Kidney epithelial cell (primary cell): ENCODE measurements at regions not wholly inside any gene's neighbourhood (a gene's known extent, or its start where the extent isn't known, plus 50 kb on each side); places are given as distances from the start of the nearest gene placed in this dataset.

Source experiments
- DNase-seq: peaks from one replicate; pipeline ENCODE4 v3.0.0-alpha.2; 2010; ENCODE audit warnings: low read depth
- H3K27me3 ChIP-seq: 2 replicates; pipeline ENCODE4 v1.6.0; 2011; ENCODE audit warnings: low read length; ENCODE audit not compliant: control insufficient read depth, insufficient read depth
- H3K36me3 ChIP-seq: 2 replicates; pipeline ENCODE4 v1.5.1; 2011; ENCODE audit warnings: low read length; ENCODE audit not compliant: control insufficient read depth, insufficient read depth
- H3K4me3 ChIP-seq: 2 replicates; pipeline ENCODE4 v1.5.1; 2011; ENCODE audit warnings: low read depth, mild to moderate bottlenecking, control low read depth, low read length
- CTCF ChIP-seq: IDR thresholded peaks from 2 replicates; pipeline ENCODE4 v1.5.1; 2011; ENCODE audit warnings: mild to moderate bottlenecking, moderate library complexity, low read length, control low read depth, inconsistent platforms; ENCODE audit not compliant: insufficient read depth, poor library complexity, severe bottlenecking

GRCh38 chr11:37203006-37203405 is 605.0 kb upstream of the RAG2 start:
- Histone ChIP-seq H3K4me3 (no peak overlapping the region), H3K36me3 (no peaks in the 10 kb centered on the region), H3K27me3 (no peaks in the 10 kb centered on the region)
- TF ChIP-seq CTCF, result no peak
- no peak for DNase-seq

GRCh38 chr11:37199082-37199481 is 601.0 kb upstream of the RAG2 start:
- Histone ChIP-seq H3K27me3 (no peaks in the 10 kb centered on the region), H3K36me3 (no peaks in the 10 kb centered on the region), H3K4me3 (no peak overlapping the region)
- DNase-seq, result no peak
- no peak for TF ChIP-seq CTCF

GRCh38 chr11:37184326-37184725 is 586.3 kb upstream of the RAG2 start:
- no peak for DNase-seq
- TF ChIP-seq CTCF, result no peak
- Histone ChIP-seq H3K27me3 (no peaks in the 10 kb centered on the region), H3K4me3 (no peak overlapping the region), H3K36me3 (no peaks in the 10 kb centered on the region)

GRCh38 chr11:37182031-37182430 is 584.0 kb upstream of the RAG2 start:
- DNase-seq, result no peak
- no peak for TF ChIP-seq CTCF
- Histone ChIP-seq H3K27me3 (no peaks in the 10 kb centered on the region), H3K4me3 (no peak overlapping the region), H3K36me3 (no peaks in the 10 kb centered on the region)

GRCh38 chr11:37177721-37178120 is 579.7 kb upstream of the RAG2 start:
- Histone ChIP-seq H3K36me3 (no peaks in the 10 kb centered on the region), H3K27me3 (no peaks in the 10 kb centered on the region), H3K4me3 (no peak overlapping the region)
- no peak for TF ChIP-seq CTCF
- no peak for DNase-seq

GRCh38 chr11:37171451-37171850 is 573.4 kb upstream of the RAG2 start:
- H3K36me3 ChIP-seq, result no peaks in the 10 kb centered on the region
- no peak for TF ChIP-seq CTCF
- DNase-seq, result no peak
- no peaks in the 10 kb centered on the region for H3K27me3 ChIP-seq
- H3K4me3 ChIP-seq, result no peak overlapping the region
